ENCODE measurements at regions not wholly inside any gene's neighbourhood (a gene's known extent, or its start where the extent isn't known, plus 50 kb on each side); places are given as distances from the start of the nearest gene placed in this dataset.

DNA sequence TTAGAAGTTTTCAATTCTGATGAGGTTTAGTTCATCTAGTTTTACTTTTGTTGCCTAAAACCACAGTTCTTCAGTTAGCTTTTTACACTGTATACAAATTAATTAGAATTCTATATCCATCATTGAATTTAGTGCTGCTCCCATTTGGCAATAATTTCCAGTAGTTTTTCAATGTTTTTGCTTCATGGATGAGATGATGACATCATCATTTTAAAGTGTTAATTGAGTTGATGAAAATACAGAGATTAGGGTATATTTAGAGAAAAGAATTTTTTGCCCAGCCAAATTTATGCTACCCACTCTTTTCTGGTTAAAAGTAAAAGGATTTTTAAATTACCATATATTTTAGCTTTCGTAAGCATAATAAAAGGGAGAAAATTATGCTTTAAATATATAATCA, 323.8 kb downstream of the TMEM167A start:
- no peak overlapping the region for H3K4me2 ChIP-seq (ENCODE audit: insufficient read depth, low read length)
- no peak for TF ChIP-seq CTCF (IDR thresholded peaks at IDR 0.05; ENCODE audit: extremely low read depth, low read depth, low read length)
- no peaks in the 10 kb centered on the region for H4K20me1 ChIP-seq (ENCODE audit: insufficient read depth, low read length)
- no peak overlapping the region for H2AFZ ChIP-seq (ENCODE audit: low read length)
- no peaks in the 10 kb centered on the region for H3K79me2 ChIP-seq (ENCODE audit: insufficient read depth, low read length)
- no peaks in the 10 kb centered on the region for H3K9me3 ChIP-seq (ENCODE audit: low read depth, low read length)
- H3K27me3 ChIP-seq (ENCODE audit: insufficient read depth, low read length): no peaks in the 10 kb centered on the region
- no peak overlapping the region for H3K4me3 ChIP-seq (ENCODE audit: insufficient read depth, low read length)
- DNase-seq (ENCODE audit: insufficient read length, low spot score, missing footprints): no peak
- H3K4me1 ChIP-seq (ENCODE audit: insufficient read depth, low read length): no peaks in the 10 kb centered on the region
- no peaks in the 10 kb centered on the region for H3K36me3 ChIP-seq (ENCODE audit: insufficient read depth, low read length)
- H3K27ac ChIP-seq (ENCODE audit: low read depth, low read length): no peak overlapping the region

DNA sequence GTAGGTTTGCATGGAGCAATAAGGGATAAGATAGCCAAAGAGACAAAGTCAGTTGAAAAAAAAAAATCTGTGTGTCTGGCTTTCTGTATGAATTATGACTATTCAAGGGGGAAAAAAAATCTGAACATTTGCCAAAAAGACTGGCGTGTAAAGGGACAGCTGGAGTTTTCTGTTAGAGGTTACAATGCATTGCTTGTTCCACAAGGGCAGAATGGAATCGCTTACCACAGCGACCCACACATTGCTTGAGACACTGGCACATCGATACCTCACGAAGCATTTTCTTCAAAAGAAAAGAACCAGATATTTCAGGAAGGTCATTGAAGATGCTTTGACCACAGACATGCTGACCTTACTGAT, 327.8 kb downstream of the TMEM167A start:
- H4K20me1 ChIP-seq (ENCODE audit: insufficient read depth, low read length): no peaks in the 10 kb centered on the region
- no peaks in the 10 kb centered on the region for H3K79me2 ChIP-seq (ENCODE audit: insufficient read depth, low read length)
- no peak overlapping the region for H2AFZ ChIP-seq (ENCODE audit: low read length)
- H3K36me3 ChIP-seq (ENCODE audit: insufficient read depth, low read length): no peaks in the 10 kb centered on the region
- TF ChIP-seq CTCF (IDR thresholded peaks at IDR 0.05; ENCODE audit: extremely low read depth, low read depth, low read length): no peak
- H3K4me1 ChIP-seq (ENCODE audit: insufficient read depth, low read length): no peaks in the 10 kb centered on the region
- no peaks in the 10 kb centered on the region for H3K27me3 ChIP-seq (ENCODE audit: insufficient read depth, low read length)
- no peak for DNase-seq (ENCODE audit: insufficient read length, low spot score, missing footprints)
- H3K4me2 ChIP-seq (ENCODE audit: insufficient read depth, low read length): no peak overlapping the region
- no peak overlapping the region for H3K4me3 ChIP-seq (ENCODE audit: insufficient read depth, low read length)
- H3K27ac ChIP-seq (ENCODE audit: low read depth, low read length): no peak overlapping the region
- no peaks in the 10 kb centered on the region for H3K9me3 ChIP-seq (ENCODE audit: low read depth, low read length)

DNA sequence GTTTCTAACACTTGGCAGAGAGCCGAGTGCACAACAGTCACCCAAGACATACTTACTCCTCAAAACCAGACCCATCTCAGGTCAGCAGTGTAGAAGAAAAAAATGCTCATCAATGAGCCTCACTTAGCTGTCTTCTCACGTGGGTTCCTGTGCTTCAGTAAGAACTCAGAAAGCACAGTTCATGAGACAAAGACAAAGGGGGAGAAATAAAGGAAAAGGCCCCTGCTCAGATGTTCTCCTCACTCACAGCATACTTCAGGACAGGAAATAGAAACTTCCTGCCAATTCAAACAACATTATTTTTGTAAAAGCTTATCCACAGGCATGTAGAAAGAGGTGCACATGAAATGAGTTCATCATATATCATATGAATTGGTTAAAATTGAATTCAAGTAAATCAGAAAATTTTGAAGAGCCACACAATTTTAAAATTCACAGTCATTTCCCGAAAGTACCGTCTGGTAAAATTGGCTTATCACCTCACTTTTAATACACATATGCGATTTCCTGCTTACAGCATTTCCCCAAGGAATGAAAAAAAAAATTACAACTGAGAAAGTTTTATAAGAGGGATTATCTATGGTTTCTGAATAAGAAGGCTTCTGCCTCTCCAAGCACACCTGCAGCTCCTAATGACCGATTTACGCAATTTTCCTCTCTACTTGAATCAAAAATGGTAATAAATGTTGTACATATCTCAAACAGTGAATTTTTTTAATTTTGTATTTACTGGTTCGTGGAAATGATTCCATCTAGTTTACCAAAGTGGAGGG, 328.3 kb downstream of the TMEM167A start:
- Histone ChIP-seq H3K9me3 (ENCODE audit: low read depth, low read length) (no peaks in the 10 kb centered on the region), H3K4me1 (ENCODE audit: insufficient read depth, low read length) (no peaks in the 10 kb centered on the region), H3K4me3 (ENCODE audit: insufficient read depth, low read length) (no peak overlapping the region), H3K27ac (ENCODE audit: low read depth, low read length) (no peak overlapping the region), H3K79me2 (ENCODE audit: insufficient read depth, low read length) (no peaks in the 10 kb centered on the region), H4K20me1 (ENCODE audit: insufficient read depth, low read length) (no peaks in the 10 kb centered on the region), H2AFZ (ENCODE audit: low read length) (no peak overlapping the region), H3K4me2 (ENCODE audit: insufficient read depth, low read length) (no peak overlapping the region), H3K36me3 (ENCODE audit: insufficient read depth, low read length) (no peaks in the 10 kb centered on the region), H3K27me3 (ENCODE audit: insufficient read depth, low read length) (no peaks in the 10 kb centered on the region)
- no peak for DNase-seq (ENCODE audit: insufficient read length, low spot score, missing footprints)
- no peak for TF ChIP-seq CTCF (IDR thresholded peaks at IDR 0.05; ENCODE audit: extremely low read depth, low read depth, low read length)

DNA sequence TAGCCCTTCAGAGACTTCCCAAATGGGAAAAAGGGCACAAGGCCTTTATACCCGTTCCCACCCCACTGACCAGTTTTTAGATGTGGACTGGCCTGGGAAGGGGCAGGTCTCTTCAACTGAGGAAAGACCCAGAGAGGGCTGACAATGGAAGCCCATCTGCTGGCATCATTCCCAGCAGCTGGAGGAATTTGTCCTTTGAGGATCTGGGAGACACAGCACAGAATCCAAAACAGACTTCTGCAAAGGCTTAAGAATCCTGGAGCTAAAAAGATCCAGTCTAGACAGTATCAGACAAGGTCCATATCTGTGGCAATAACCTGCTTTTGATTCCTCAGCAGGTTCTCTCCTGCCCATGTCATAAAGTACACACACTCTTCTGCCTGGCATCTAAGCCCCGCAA, 329.2 kb downstream of the TMEM167A start:
- Histone ChIP-seq H4K20me1 (ENCODE audit: insufficient read depth, low read length) (no peaks in the 10 kb centered on the region), H3K4me1 (ENCODE audit: insufficient read depth, low read length) (no peaks in the 10 kb centered on the region), H3K9me3 (ENCODE audit: low read depth, low read length) (no peaks in the 10 kb centered on the region), H2AFZ (ENCODE audit: low read length) (no peak overlapping the region), H3K4me3 (ENCODE audit: insufficient read depth, low read length) (no peak overlapping the region), H3K27ac (ENCODE audit: low read depth, low read length) (no peak overlapping the region), H3K79me2 (ENCODE audit: insufficient read depth, low read length) (no peaks in the 10 kb centered on the region), H3K36me3 (ENCODE audit: insufficient read depth, low read length) (no peaks in the 10 kb centered on the region), H3K27me3 (ENCODE audit: insufficient read depth, low read length) (no peaks in the 10 kb centered on the region), H3K4me2 (ENCODE audit: insufficient read depth, low read length) (no peak overlapping the region)
- DNase-seq (ENCODE audit: insufficient read length, low spot score, missing footprints): no peak
- no peak for TF ChIP-seq CTCF (IDR thresholded peaks at IDR 0.05; ENCODE audit: extremely low read depth, low read depth, low read length)
